NCI-H146 treated with DMSO at 0.1 percent for 48 hours (cell line): ENCODE measurements at regions not wholly inside any gene's neighbourhood (a gene's known extent, or its start where the extent isn't known, plus 50 kb on each side); places are given as distances from the start of the nearest gene placed in this dataset.
A peak's percentile ranks its signal among the peaks of the same experiment; 100 is the strongest.

Source experiments
- DNase-seq: peaks from one replicate; lab custom pipeline; 2025; ENCODE audit not compliant: unreplicated experiment; lab: John Stamatoyannopoulos, UW

GRCh38 chr13:75055296-75055695 lies 426.7 kb downstream of the TBC1D4 start:
- DNase-seq: no peak

GRCh38 chr13:75052616-75053015 lies 429.4 kb downstream of the TBC1D4 start:
- no peak for DNase-seq

GRCh38 chr13:75050419-75051046 lies 431.4 kb downstream of the TBC1D4 start:
- DNase-seq: no peak

GRCh38 chr13:75049735-75050335 lies 432.1 kb downstream of the TBC1D4 start:
- no peak for DNase-seq

GRCh38 chr13:75042807-75043206 lies 439.2 kb downstream of the TBC1D4 start:
- no peak for DNase-seq

GRCh38 chr13:75038393-75039113 lies 443.4 kb downstream of the TBC1D4 start:
- peak; percentile 31 for DNase-seq

- no peak for DNase-seq
Measured at GRCh38 chr13:75025956-75026355, 456.0 kb downstream of the TBC1D4 start.

- no peak for DNase-seq
Measured at GRCh38 chr13:75024602-75025001, 457.4 kb downstream of the TBC1D4 start.

GRCh38 chr13:75023609-75024008 lies 458.4 kb downstream of the TBC1D4 start:
- DNase-seq: no peak

- DNase-seq: no peak
Measured at GRCh38 chr13:75021151-75021550, 460.8 kb downstream of the TBC1D4 start.

GRCh38 chr13:75016225-75016624 lies 465.7 kb downstream of the TBC1D4 start:
- DNase-seq: no peak

- DNase-seq: no peak
Measured at GRCh38 chr13:75013818-75014217, 468.2 kb downstream of the TBC1D4 start.

GRCh38 chr13:75010941-75011340 lies 471.0 kb downstream of the TBC1D4 start:
- no peak for DNase-seq

- no peak for DNase-seq
Measured at GRCh38 chr13:75008926-75009325, 473.0 kb downstream of the TBC1D4 start.

- no peak for DNase-seq
Measured at GRCh38 chr13:74990992-74991391, 491.0 kb downstream of the TBC1D4 start.

GRCh38 chr13:74987124-74987690 lies 494.8 kb downstream of the TBC1D4 start:
- no peak for DNase-seq

GRCh38 chr13:74986609-74987008 lies 495.4 kb downstream of the TBC1D4 start:
- DNase-seq: no peak

GRCh38 chr13:74979703-74980102 lies 502.3 kb downstream of the TBC1D4 start:
- no peak for DNase-seq

- DNase-seq: no peak
Measured at GRCh38 chr13:74978591-74978990, 503.4 kb downstream of the TBC1D4 start.

GRCh38 chr13:74977498-74977897 lies 504.5 kb downstream of the TBC1D4 start:
- no peak for DNase-seq

- DNase-seq: no peak
Measured at GRCh38 chr13:74975111-74975510, 506.9 kb downstream of the TBC1D4 start.
